Endothelial cell of umbilical vein (primary cell): ENCODE measurements at regions not wholly inside any gene's neighbourhood (a gene's known extent, or its start where the extent isn't known, plus 50 kb on each side); places are given as distances from the start of the nearest gene placed in this dataset.

Experiments
- BruUV-seq: library from RNA; stranded (reverse); fragments of 400-500 nt; replicated peaks from 2 replicates; lab custom pipeline; 2021; lab: Mats Ljungman, UMichigan
- CTCF ChIA-PET: fragments of 300-600, 350-600 bp; sonication (Branson Sonifier 250); formaldehyde crosslinking; loops from one replicate; lab custom pipeline; 2021; ENCODE audit warnings: antibody characterized with exemption, inconsistent platforms; lab: Charles Lee
- POLR2A ChIA-PET: fragments of 300-600, 350-600 bp; sonication (Branson Sonifier 250); formaldehyde crosslinking; loops from one replicate; lab custom pipeline; 2021; ENCODE audit warnings: antibody characterized with exemption, inconsistent platforms; lab: Charles Lee
- DNase-seq: peaks from one replicate; pipeline ENCODE4 v3.0.0-alpha.2; 2011; ENCODE audit warnings: low read depth, low spot score
- FAIRE-seq: peaks from 2 replicates; lab custom pipeline; 2011; peaks lifted over from hg19 to GRCh38; lab: Jason Lieb, UNC
- H2AFZ ChIP-seq: 2 replicates; pipeline ENCODE4 v1.6.0; 2012; ENCODE audit warnings: low read depth, low read length, control low read depth, inconsistent platforms
- H3K27ac ChIP-seq: 2 replicates; pipeline ENCODE4 v1.5.1; 2011; ENCODE audit warnings: low read depth, mild to moderate bottlenecking, control low read depth, low read length, moderate library complexity; ENCODE audit not compliant: insufficient read depth
- H3K27me3 ChIP-seq, 2 experiments: 2 replicates each; pipeline versions ENCODE4 v1.6.0 to v1.6.1; 2011; ENCODE audit warnings: low read length in 2 of 2, mixed read lengths in 1 of 2; ENCODE audit not compliant: control insufficient read depth in 2 of 2, insufficient read depth in 2 of 2
- H3K36me3 ChIP-seq, 2 experiments: 2 replicates in 1 of 2; 3 replicates in 1 of 2; pipeline ENCODE4 v1.5.1; 2011; ENCODE audit warnings: low read length in 2 of 2, mild to moderate bottlenecking in 1 of 2, moderate library complexity in 1 of 2; ENCODE audit not compliant: control insufficient read depth in 2 of 2, insufficient read depth in 2 of 2; ENCODE audit errors: extremely low read depth in 1 of 2
- H3K4me1 ChIP-seq: 3 replicates; pipeline ENCODE4 v1.5.1; 2011; ENCODE audit warnings: mild to moderate bottlenecking, low read length; ENCODE audit not compliant: control insufficient read depth, insufficient read depth; ENCODE audit errors: extremely low read depth
- H3K4me2 ChIP-seq: 2 replicates; pipeline ENCODE4 v1.6.1; 2011; ENCODE audit warnings: low read length, control low read depth, mixed read lengths; ENCODE audit not compliant: insufficient read depth
- H3K4me3 ChIP-seq, 3 experiments: fragments of 200-600 bp in 1 of 3; sonication (generic), shearing (Covaris generic) in 1 of 3; replicated peaks in 1 of 3; 2 replicates each; pipeline ENCODE4 v1.5.1; 2011 to 2016; ENCODE audit warnings: control low read depth in 3 of 3, low read length in 3 of 3, mild to moderate bottlenecking in 2 of 3, inconsistent platforms in 1 of 3, low read depth in 1 of 3, moderate library complexity in 1 of 3; ENCODE audit not compliant: insufficient read depth in 1 of 3
- H3K79me2 ChIP-seq: 2 replicates; pipeline ENCODE4 v1.6.0; 2012; ENCODE audit warnings: low read length, inconsistent platforms; ENCODE audit not compliant: control insufficient read depth, insufficient read depth
- H3K9ac ChIP-seq: replicated peaks from 2 replicates; pipeline ENCODE3; 2011; ENCODE audit warnings: low read length, control low read depth; ENCODE audit not compliant: insufficient read depth; ENCODE audit errors: extremely low read depth
- H3K9me1 ChIP-seq: replicated peaks from 3 replicates; pipeline ENCODE4 v1.6.0; 2011; ENCODE audit warnings: mild to moderate bottlenecking, low read length; ENCODE audit not compliant: control insufficient read depth, insufficient read depth; ENCODE audit errors: extremely low read depth
- H3K9me3 ChIP-seq: replicated peaks from 2 replicates; pipeline ENCODE4 v1.5.1; 2012; ENCODE audit warnings: low read length, inconsistent platforms; ENCODE audit not compliant: control insufficient read depth, insufficient read depth
- H4K20me1 ChIP-seq: replicated peaks from 2 replicates; pipeline ENCODE3; 2011; ENCODE audit warnings: mild to moderate bottlenecking, low read length; ENCODE audit not compliant: control insufficient read depth, insufficient read depth; ENCODE audit errors: extremely low read depth
- EZH2 ChIP-seq: IDR thresholded peaks from 2 replicates; pipeline ENCODE4 v1.6.1; 2012; ENCODE audit warnings: borderline replicate concordance, low read depth, mild to moderate bottlenecking, moderate library complexity, low read length, inconsistent platforms; ENCODE audit not compliant: severe bottlenecking
- FOS ChIP-seq: IDR thresholded peaks from 2 replicates; pipeline ENCODE4 v1.6.1; 2011; ENCODE audit warnings: mild to moderate bottlenecking, low read length, moderate library complexity, borderline replicate concordance; ENCODE audit not compliant: insufficient read depth
- GATA2 ChIP-seq: IDR thresholded peaks from 2 replicates; pipeline ENCODE4 v1.7.0; 2011; ENCODE audit warnings: low read depth, mild to moderate bottlenecking, moderate library complexity, mixed read lengths, low read length; ENCODE audit not compliant: insufficient read length, insufficient read depth
- JUN ChIP-seq: IDR thresholded peaks from 2 replicates; pipeline ENCODE4 v1.6.1; 2011; ENCODE audit warnings: borderline replicate concordance, low read depth; ENCODE audit not compliant: insufficient read length, insufficient read depth
- MYC ChIP-seq: IDR thresholded peaks from one replicate; pipeline ENCODE4 v1.6.1; 2011; ENCODE audit warnings: mild to moderate bottlenecking, low read depth, low read length
- POLR2A ChIP-seq: IDR thresholded peaks from 2 replicates; pipeline ENCODE4 v1.6.1; 2012; ENCODE audit warnings: low read depth, mild to moderate bottlenecking, control low read depth, low read length
- POLR2AphosphoS5 ChIP-seq: IDR thresholded peaks from 2 replicates; pipeline ENCODE4 v1.6.1; 2012; ENCODE audit warnings: low read depth, mild to moderate bottlenecking, control low read depth, low read length, moderate library complexity; ENCODE audit not compliant: insufficient read depth
- dilution Hi-C: fragments of 300-500 bp; cut with MboI; formaldehyde crosslinking; loops from one replicate; pipeline ENCODE4 v1.15.0; 2019; ENCODE audit warnings: low sequenced_read_pairs; ENCODE audit not compliant: extremely low pct_ligation_motif_present
- intact Hi-C: fragments of 100-400 bp; cut with micrococcal nuclease; formaldehyde crosslinking; loops from one replicate; pipeline ENCODE4 v1.10.0; 2022
- TF ChIP-seq, protein P1 (sequence below), 2 donors: IDR thresholded peaks; 1 replicate in 1 of 2; 2 replicates in 1 of 2; pipeline ENCODE4 v1.5.1; 2011; ENCODE audit warnings: low read length in 2 of 2, mild to moderate bottlenecking in 2 of 2, moderate library complexity in 2 of 2, control low read depth in 1 of 2, inconsistent platforms in 1 of 2, low read depth in 1 of 2; ENCODE audit not compliant: insufficient read depth in 1 of 2; ENCODE audit errors: extremely low read depth in 1 of 2
- TF ChIP-seq, protein P2 (sequence below): IDR thresholded peaks from 2 replicates; pipeline ENCODE4 v1.6.1; 2011; ENCODE audit not compliant: insufficient read depth, insufficient read length

DNA sequence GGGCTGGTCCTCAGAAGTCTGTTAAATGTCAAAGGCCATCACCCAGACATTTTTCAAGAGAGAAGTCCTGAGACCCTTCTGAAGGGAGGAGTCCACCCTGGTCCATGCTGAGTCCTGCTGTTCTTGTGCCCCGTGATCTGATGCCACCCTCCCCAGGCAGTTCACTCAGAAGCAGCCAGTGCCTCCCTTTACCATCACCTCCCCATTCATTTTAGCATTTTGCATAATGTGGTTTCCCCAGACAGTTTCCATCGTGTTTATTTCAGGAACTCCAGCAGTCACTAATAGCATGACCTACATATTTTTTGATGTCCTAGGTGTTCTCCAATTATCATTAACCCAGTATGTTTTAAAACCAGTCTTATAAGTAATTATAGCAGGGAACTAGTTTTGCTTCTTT lies 353.0 kb upstream of the CDH5 start:
- CTCF ChIA-PET = no interaction called here
- dilution Hi-C loops = no loop called here

More for the DNA sequence above, 353.0 kb upstream of the CDH5 start:
- intact Hi-C loops = no loop called here
- Histone ChIP-seq H4K20me1 (no peaks in the 10 kb centered on the region), H3K9me1 (no peaks in the 10 kb centered on the region), H2AFZ (no peak overlapping the region), H3K4me1 (no peaks in the 10 kb centered on the region), H3K27ac (no peak overlapping the region), H3K4me2 (no peak overlapping the region), H3K27me3 (no peaks in the 10 kb centered on the region), H3K4me3 (no peak overlapping the region), H3K9me3 (no peaks in the 10 kb centered on the region), H3K36me3 (no peaks in the 10 kb centered on the region), H3K79me2 (no peaks in the 10 kb centered on the region), H3K9ac (no peak overlapping the region)
- POLR2A ChIA-PET = no interaction called here
- no peak for TF ChIP-seq POLR2A
- TF ChIP-seq, protein P1, sequence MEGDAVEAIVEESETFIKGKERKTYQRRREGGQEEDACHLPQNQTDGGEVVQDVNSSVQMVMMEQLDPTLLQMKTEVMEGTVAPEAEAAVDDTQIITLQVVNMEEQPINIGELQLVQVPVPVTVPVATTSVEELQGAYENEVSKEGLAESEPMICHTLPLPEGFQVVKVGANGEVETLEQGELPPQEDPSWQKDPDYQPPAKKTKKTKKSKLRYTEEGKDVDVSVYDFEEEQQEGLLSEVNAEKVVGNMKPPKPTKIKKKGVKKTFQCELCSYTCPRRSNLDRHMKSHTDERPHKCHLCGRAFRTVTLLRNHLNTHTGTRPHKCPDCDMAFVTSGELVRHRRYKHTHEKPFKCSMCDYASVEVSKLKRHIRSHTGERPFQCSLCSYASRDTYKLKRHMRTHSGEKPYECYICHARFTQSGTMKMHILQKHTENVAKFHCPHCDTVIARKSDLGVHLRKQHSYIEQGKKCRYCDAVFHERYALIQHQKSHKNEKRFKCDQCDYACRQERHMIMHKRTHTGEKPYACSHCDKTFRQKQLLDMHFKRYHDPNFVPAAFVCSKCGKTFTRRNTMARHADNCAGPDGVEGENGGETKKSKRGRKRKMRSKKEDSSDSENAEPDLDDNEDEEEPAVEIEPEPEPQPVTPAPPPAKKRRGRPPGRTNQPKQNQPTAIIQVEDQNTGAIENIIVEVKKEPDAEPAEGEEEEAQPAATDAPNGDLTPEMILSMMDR (IDR thresholded peaks at IDR 0.05; ENCODE audit: extremely low read depth in 1 of 2, insufficient read depth in 1 of 2, low read depth in 1 of 2, low read length in 2 of 2) = no peak
- TF ChIP-seq, protein P2, sequence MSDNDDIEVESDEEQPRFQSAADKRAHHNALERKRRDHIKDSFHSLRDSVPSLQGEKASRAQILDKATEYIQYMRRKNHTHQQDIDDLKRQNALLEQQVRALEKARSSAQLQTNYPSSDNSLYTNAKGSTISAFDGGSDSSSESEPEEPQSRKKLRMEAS = no peak
- TF ChIP-seq MYC = no peak
- no peak for TF ChIP-seq GATA2
- TF ChIP-seq POLR2AphosphoS5 = no peak
- no peak for TF ChIP-seq FOS
- TF ChIP-seq JUN = no peak
- TF ChIP-seq EZH2 = no peak
- FAIRE-seq = no peak
- no peak for DNase-seq
- BruUV-seq = no TSS peak
